HG02623 (cell line): ENCODE measurements at regions not wholly inside any gene's neighbourhood (a gene's known extent, or its start where the extent isn't known, plus 50 kb on each side); places are given as distances from the start of the nearest gene placed in this dataset.

Source experiments
- ATAC-seq: cut with Tn5 transposase; IDR thresholded peaks from one replicate; pipeline ENCODE4 v1.9.1; 2021; ENCODE audit warnings: moderate library complexity; ENCODE audit not compliant: unreplicated experiment

DNA sequence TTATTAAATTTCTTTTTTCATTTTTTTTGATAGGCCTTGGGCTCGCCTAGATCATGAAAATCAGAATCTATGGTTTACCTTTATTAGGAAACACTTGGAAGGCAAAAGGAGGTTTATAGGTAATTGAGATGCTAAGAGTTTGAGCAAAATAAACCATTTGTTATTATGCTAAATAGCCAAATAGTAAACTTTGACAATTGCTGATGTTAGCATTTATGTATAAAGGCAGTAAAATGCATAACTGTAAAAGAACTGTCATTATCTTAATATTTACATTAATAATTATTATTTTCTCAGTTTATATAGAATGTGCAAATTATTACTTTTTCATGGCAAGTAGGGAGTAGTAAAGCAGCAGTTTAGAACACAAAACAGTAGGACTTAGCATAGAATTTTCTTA is 1737.8 kb upstream of the PRR20A start:
- ATAC-seq, result no peak

DNA sequence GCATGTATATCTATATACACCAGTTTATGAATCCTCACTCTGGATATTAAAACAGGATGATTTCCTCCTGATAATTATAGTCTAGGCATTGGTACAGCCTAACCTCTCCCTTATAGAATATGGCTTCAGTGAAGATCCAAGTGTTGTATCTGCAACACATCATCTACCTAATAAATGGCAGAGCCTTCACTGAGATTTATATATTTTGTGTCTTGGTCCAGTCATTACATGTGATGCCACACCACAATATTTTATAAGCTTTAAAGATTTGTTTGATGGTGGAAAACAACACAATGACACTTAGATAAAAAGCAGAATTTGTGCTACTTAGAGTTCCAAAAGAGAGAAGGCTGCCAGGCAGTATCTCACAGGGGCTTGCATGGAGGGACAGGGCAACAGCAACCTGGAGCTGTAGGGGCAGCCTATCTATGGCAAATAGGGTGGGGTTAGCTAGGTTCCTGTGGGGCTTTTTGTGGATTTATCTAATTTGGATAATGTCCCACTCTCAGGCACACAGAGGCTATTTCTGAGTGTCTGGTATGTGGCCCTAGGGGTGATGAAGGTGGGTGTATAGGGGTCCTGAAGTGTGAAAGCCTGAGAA is 1736.7 kb upstream of the PRR20A start:
- ATAC-seq, result no peak

DNA sequence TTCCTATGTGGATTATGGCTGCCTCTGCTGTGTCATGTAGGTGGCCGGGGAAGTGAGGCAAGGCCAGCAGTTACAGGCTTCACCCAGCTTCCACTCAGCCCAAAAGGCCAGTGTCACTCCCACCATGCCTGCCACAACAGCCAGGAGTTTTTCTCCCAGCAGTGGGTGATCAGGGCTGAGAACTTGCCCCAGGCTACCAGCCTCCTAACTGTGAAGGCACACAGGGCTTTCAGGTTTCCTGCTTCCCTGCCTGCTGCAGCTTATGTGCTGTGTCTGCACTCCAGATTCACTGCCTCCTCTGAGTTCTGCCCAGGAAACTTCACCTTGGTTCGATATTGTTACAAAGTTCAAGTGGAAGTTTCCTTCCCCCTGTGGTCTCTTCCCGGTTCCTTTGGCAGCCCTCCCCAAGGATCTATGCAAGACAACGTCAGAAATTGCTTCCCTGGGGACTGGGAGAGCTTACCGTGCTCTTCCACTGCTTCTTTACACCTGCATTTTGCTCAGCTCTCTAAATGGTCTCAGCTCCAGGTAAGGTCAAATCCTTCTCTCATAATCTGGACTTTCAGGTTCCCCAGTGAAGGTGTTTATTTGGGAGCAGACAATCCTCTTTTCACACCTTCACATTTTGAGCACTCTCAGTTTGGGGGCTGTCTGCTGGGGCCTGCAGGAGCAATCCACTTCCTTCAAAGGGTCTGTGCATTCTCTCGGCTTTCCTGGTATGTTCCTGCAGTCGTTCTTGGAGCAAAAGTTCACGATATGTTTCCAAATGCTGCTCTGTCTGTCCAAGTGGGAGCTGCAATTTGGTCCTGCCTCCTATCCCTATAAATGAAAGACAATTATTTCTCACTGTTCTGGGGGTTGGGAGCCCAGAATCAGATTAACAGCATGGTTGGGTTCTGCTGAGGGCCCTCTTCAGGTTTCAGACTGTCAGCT is 1730.1 kb upstream of the PRR20A start:
- no peak for ATAC-seq

- ATAC-seq, result no peak
Measured at GRCh38 chr13:55418095-55418494, 1722.6 kb upstream of the PRR20A start.

- ATAC-seq, result no peak
Measured at GRCh38 chr13:55432814-55433213, 1707.9 kb upstream of the PRR20A start.

DNA sequence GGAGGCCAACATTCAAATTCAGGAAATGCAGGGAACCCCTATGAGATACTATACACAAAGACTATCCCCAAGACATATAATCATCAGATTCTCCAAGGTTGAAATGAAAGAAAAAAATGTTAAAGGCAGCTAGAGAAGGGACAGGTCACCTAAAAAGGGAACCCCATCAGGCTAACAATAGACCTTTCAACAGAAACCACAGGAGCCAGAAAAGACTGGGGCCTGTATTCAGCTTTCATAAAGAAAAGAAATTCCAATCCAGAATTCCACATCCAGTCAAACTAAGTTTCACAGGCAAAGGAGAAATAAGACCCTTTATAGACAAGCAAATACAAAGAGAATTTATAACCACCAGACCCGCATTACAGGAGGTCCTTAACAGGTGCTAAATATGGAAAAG is 1703.6 kb upstream of the PRR20A start:
- ATAC-seq, result no peak

DNA sequence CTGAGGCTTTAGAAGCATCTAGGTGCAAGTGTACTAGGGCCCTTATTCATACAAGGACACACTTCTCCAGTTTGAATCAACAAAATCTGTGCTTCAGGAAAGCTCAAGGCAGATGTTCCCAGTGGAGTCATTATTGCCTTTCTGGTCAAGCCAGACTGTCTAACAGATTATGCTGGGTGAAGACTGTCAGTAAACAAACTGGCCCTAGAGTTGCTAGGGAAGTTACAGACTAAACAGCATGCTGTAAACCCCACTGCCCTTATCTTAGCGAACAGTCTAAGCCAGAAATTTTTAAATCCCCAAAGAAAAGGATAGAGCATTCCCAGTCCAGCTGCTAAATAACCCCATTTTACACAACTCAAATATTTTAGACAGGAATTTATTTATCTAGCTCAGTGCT is 1701.3 kb upstream of the PRR20A start:
- ATAC-seq, result no peak

GRCh38 chr13:55440465-55441085 is 1700.1 kb upstream of the PRR20A start:
- ATAC-seq, result no peak

GRCh38 chr13:55464222-55464621 is 1676.5 kb upstream of the PRR20A start:
- ATAC-seq, result no peak

DNA sequence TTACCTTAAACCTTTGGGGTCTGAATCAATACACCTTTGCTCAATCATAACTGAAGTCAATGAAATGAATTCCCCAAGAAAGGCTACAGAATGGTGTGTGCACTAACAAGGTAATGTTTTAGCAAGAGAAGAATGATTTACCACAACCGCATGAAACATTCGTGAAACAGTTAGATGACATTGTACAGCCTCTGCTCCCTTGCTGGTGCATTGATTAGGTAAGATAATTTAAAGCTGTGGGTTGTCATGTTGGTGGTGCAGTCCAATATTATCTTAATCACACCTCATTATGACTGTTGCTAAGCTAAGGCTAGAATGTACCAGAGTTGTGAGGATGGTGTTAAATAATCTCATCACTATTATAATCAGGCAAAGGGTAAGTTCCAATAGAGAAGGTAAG is 1673.2 kb upstream of the PRR20A start:
- no peak for ATAC-seq

DNA sequence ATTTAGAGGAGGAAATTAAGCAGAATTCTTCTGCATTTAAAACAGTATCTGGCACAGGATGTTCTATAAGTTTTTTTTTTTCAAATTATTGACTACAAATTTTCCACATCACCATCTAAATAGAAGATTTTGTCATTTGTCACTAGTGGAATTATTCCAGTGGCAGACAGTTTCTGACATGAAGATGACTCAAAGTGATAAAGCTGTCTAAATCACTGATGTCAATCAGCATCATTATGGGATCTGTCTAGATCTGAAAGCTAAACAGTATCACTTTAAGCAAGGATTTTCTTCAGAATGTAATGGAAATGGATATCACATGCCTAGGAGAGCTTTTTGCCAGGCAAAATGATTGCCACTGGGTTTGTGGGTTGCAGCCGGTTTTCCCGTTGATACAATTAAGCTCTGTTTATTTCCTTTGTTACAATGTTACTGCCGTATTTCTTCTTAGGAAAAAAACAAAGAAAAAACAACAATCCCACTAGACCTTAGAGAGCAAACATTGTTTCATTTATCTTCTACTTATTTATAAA is 1657.0 kb upstream of the PRR20A start:
- ATAC-seq, result no peak

GRCh38 chr13:55493297-55493696 is 1647.4 kb upstream of the PRR20A start:
- ATAC-seq, result no peak

DNA sequence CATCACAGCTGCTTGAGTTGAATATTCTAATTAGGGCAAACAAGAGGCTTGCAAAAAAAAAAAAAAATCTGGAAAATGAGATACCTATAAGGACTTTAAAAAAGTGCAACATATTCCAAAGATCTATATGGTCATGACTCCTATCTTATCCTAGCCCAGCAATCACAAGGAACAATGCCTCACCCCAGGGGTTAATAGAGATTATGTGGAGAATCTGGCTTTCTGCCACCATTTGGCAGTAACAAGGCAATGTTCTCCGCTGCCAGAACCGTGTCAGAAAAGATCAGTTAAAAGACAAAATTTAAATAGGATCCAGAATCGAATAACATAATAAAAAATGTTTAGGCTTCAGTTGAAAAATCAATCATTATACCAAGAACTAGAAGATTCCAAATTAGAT is 1643.2 kb upstream of the PRR20A start:
- ATAC-seq, result no peak

DNA sequence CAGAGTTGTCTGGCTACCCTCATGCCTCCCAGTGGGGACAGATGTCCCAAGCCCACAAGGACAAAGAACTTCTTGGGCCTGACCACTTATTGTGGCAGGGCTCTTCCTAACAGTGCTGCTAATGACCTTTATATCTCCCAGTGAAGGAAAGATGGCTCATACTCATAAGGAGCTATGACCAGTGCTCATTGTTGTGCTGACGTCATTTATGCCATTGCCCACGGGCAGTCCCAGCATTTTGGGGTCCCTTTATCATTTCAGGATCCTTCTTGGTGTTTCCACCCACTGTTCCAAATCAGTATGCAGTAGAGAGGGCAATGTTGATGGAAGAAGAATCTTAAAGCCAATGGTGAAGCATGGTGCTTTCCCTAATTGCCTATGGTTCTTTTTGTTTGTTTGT is 1640.0 kb upstream of the PRR20A start:
- no peak for ATAC-seq

- no peak for ATAC-seq
Measured at GRCh38 chr13:55516610-55517009, 1624.1 kb upstream of the PRR20A start.

DNA sequence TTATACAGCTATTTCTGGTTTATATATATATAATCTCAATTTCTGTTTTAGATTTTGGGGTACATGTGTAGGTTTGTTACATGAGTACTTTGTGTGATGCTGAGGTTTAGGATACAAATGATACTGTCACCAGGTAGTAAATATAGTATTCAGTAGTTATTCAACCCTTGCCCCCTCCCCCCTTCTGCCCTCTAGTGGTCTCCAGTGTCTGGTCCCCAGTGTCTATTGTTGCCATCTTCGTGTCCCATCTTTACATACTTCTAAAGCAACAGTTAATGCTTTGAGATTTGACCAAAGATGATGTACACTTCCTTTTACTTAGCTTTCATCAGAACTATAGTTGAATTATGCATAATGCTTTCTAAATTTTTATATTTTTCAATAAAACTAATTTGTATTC is 1623.4 kb upstream of the PRR20A start:
- no peak for ATAC-seq

GRCh38 chr13:55528434-55528833 is 1612.3 kb upstream of the PRR20A start:
- no peak for ATAC-seq

DNA sequence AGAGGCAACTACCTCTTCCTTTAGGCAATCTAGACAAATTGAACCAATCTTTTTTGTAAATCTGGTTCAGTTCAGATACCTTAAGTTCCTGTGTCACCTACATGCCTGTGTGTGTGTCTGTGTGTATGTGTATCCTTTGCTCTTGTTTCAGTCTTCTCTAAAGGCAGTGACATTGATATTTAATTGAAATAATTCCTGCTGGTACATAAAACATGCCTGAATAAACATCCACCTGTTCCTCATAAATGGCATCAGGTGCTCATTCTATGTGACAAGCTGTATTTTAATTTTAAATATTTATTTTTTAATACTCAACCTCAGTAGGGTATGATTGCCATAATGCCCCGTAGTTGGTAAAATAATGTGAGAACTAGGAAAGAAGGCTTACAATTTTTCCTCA is 1606.4 kb upstream of the PRR20A start:
- ATAC-seq, result no peak

DNA sequence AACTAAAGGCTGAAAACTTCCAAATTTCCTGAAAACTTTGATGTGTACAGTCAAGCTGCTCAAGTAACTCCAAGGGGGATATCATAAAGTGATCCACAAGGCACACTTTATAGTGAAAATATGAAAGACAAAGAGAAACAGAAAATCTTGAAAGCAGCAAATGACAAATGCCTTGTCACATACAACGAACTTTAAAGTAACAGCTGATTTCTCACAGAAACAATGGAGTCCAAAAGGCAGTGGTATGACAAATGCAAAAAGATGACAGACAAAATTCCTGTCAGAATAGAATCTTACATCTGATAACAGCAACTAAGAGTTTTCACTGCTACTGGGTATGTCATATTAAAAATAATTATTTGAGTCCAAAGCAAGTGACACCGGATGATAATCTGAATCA is 1602.3 kb upstream of the PRR20A start:
- ATAC-seq, result no peak

GRCh38 chr13:55543053-55543452 is 1597.7 kb upstream of the PRR20A start:
- no peak for ATAC-seq

DNA sequence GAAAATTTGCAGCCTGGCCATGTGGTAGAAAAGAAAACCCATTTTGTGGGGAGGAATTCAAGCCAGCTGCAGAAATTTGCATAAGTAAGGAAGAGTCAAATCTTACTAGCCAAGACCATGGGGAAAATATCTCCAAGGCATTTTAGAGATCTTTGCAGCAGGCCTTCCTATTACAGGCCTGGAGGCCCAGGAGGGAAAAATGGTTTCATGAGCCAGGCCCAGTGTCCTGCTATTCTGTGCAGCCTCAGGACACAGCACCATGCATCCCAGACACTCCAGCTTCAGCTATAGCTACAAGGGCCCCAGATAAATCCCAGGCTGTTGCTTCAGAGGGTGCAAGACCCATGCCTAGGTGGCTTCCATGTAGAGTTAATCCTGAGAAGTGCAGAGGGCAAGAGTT is 1590.1 kb upstream of the PRR20A start:
- ATAC-seq, result no peak

GRCh38 chr13:55553701-55554100 is 1587.0 kb upstream of the PRR20A start:
- ATAC-seq, result no peak
